AG10803 (cell line): ENCODE measurements at regions not wholly inside any gene's neighbourhood (a gene's known extent, or its start where the extent isn't known, plus 50 kb on each side); places are given as distances from the start of the nearest gene placed in this dataset.

Experiments
- DNase-seq: peaks from one replicate; pipeline ENCODE4 v3.0.0; 2010; ENCODE audit warnings: low read depth
- H3K4me3 ChIP-seq: 2 replicates; pipeline ENCODE4 v1.5.1; 2011; ENCODE audit warnings: mild to moderate bottlenecking, low read length, control low read depth
- TF ChIP-seq, protein P1 (sequence below): conservative IDR thresholded peaks from 2 replicates; pipeline ENCODE4 v1.5.1; 2011; ENCODE audit warnings: mild to moderate bottlenecking, low read length, control low read depth, inconsistent platforms

DNA sequence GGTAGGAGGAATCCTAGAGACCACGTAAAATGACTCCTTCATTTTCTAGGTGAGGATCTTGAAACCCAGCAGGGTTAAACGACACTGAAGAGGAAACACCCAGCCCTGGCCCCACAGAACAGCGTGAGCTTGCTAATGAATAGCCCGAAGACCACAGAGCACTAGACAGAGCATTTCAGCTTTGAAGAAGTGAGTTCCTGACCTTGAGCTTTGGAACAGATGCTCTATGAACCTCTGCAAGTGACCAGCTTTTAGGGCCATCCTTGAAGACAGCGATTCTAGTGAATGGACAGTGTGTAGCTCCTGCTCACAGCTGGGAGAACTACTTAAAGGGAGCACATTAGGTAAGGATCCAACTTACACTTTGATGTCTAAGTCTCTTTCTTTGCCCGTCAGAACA, 74.0 kb upstream of the FRMD1 start:
- DNase-seq = no peak
- TF ChIP-seq, protein P1, sequence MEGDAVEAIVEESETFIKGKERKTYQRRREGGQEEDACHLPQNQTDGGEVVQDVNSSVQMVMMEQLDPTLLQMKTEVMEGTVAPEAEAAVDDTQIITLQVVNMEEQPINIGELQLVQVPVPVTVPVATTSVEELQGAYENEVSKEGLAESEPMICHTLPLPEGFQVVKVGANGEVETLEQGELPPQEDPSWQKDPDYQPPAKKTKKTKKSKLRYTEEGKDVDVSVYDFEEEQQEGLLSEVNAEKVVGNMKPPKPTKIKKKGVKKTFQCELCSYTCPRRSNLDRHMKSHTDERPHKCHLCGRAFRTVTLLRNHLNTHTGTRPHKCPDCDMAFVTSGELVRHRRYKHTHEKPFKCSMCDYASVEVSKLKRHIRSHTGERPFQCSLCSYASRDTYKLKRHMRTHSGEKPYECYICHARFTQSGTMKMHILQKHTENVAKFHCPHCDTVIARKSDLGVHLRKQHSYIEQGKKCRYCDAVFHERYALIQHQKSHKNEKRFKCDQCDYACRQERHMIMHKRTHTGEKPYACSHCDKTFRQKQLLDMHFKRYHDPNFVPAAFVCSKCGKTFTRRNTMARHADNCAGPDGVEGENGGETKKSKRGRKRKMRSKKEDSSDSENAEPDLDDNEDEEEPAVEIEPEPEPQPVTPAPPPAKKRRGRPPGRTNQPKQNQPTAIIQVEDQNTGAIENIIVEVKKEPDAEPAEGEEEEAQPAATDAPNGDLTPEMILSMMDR = no peak
- H3K4me3 ChIP-seq = no peak overlapping the region

DNA sequence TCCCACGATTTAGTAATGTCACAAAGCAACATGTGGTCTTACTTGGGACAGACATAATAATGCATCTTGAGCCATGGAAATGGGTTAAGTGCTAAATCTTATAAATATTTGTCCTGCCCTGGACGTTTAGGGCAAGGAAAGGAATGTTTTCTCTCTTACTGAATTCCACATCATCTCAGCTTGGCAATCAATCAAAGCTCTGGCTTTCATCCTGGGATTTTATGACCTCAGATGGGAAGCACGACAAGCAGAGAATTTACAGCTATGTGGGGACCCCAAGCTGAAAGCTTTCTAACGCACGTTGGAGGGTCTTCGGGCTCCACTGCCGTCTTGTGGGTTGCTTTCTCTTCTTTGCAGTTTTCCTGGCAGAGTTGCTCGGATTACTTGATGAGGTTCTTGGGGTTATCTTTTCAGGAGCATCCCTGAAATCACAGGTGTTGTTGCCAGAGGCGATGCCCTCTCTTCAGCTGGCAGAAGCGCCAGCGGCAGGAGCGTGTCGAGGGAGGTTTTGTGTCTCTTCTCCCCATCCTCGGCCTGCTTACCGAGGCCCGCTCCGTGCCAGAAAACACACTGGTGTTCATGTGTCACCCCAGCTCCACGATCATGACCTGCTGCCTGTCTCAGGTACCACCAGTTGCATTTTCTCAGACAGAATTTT, 73.4 kb upstream of the FRMD1 start:
- TF ChIP-seq, protein P1 = no peak
- no peak overlapping the region for H3K4me3 ChIP-seq
- peak; percentile 20 for DNase-seq

DNA sequence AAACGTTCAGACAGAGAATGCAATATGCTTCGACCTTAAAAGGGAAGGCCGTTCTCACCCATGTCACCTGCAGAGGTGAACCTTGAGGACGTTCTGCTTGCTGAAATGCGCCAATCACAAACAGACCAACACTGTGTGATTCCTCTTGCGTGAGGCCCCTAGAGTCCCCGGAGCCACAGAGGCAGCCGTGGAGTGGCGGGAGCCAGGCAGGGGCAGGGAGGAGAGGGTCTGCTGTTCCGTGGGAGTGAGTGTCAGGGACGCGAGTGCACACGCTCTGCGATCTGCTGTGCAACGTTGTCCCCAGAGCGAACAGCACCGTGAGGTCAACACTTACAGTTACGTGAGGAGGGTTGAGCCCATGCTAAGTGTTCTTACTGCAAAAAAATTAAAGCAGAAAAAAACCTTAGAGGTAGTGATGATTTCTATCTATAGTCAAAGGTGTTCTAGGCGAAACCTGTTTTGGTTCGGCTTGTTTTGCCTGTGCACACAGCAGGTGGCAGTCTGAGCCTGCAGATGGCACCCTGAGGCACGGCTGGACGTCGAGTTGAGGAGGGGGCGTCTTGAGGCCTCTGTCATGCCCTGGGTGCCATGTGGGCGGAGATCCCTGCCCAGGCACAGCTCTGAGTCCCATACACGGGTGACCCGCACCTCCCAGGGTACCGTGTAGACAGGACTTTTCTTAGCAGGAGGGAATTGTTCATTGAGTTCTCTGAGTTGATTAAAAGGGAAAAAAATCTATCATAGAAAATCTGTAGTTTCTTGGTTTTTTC, 71.7 kb upstream of the FRMD1 start:
- DNase-seq = no peak

GRCh38 chr6:168149015-168149414, 70.0 kb upstream of the FRMD1 start:
- no peak overlapping the region for H3K4me3 ChIP-seq
- DNase-seq = no peak
- TF ChIP-seq, protein P1 = no peak

More for the DNA sequence above, 71.7 kb upstream of the FRMD1 start:
- TF ChIP-seq, protein P1 = peak; percentile 31; the same call in 1 of the 2 replicates
- no peak overlapping the region for H3K4me3 ChIP-seq

GRCh38 chr6:168148231-168148849, 69.3 kb upstream of the FRMD1 start:
- TF ChIP-seq, protein P1 = no peak
- no peak for DNase-seq

DNA sequence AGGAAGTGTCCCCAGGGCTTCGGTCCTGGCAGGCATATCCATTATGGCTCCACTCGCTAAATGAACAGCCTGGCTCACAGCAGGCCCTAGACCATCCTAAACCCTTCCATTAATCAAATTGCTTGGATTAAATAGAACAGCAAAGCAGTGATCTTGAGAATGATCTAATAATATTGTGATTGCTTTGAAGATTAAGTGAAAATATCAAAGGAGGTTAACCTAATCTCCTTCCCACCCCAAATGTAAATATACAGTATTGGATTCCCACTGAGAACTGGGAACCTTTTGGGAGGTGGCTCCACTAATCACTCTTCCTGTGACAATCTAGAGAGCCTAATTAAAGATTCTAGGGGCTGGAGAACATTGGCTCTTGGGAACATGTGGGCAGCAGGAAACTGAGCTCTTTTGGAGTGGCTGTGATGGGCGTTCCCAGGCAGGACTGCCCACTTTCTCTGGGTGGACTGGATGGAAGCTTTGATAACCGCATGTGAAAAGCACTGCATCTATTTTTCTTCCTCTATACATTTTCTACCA, 68.3 kb upstream of the FRMD1 start:
- TF ChIP-seq, protein P1 = no peak
- no peak for DNase-seq
- no peak overlapping the region for H3K4me3 ChIP-seq

More at GRCh38 chr6:168148231-168148849, 69.3 kb upstream of the FRMD1 start:
- H3K4me3 ChIP-seq = no peak overlapping the region
